ENCODE measurements at regions not wholly inside any gene's neighbourhood (a gene's known extent, or its start where the extent isn't known, plus 50 kb on each side); places are given as distances from the start of the nearest gene placed in this dataset.
"Not testable (repeated sequence)": the region's sequence is repeated elsewhere in the genome, so short reads cannot be mapped to it uniquely, and the experiment has no call there.

DNA sequence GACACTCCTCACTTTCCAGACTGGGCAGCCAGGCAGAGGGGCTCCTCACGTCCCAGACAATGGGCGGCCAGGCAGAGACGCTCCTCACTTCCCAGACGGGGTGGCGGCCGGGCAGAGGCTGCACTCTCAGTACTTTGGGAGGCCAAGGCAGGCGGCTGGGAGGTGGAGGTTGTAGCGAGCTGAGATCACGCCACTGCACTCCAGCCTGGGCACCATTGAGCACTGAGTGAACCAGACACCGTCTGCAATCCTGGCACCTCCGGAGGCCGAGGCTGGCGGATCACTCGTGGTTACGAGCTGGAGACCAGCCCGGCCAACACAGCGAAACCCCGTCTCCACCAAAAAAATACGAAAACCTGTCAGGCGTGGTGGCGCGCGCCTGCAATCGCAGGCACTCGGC is 134.1 kb upstream of the BOD1L1 start:
- TF ChIP-seq CTCF (conservative IDR thresholded peaks at IDR 0.05); EZH2 (IDR thresholded peaks at IDR 0.05; ENCODE audit: low read depth): not testable (repeated sequence)
